Fibroblast of pulmonary artery (primary cell): ENCODE measurements at regions not wholly inside any gene's neighbourhood (a gene's known extent, or its start where the extent isn't known, plus 50 kb on each side); places are given as distances from the start of the nearest gene placed in this dataset.

ENCODE experiments used
- DNase-seq: peaks from one replicate; pipeline ENCODE4 v3.0.0-alpha.2; 2010; ENCODE audit warnings: low read depth
- H3K4me3 ChIP-seq: replicated peaks from 2 replicates; pipeline ENCODE4 v1.5.1; 2011; ENCODE audit warnings: low read depth, mild to moderate bottlenecking, control low read depth, low read length, moderate library complexity
- TF ChIP-seq, protein P1 (sequence below): IDR thresholded peaks from 2 replicates; pipeline ENCODE4 v1.5.1; 2011; ENCODE audit warnings: mild to moderate bottlenecking, control low read depth, low read length, inconsistent platforms; ENCODE audit errors: missing control alignments

DNA sequence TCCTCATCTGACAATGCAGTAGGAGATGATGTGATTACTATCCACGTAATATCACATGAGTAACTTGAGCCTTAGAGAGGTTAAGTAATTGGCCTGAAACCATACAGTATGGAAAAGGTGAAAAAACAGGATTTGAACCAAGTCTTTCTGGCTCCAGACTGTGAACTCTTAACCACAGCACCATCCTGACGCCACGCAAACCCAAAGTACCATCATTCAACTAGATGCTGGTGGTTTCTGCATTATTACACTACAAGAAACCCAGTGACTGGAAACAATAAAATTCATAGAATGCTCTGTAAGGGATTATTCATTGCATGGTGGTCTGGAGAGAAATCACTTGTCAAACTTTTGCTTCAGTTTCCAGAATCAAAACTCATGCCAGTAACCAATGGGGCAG, 90.7 kb downstream of the MAB21L3 start:
- TF ChIP-seq, protein P1, sequence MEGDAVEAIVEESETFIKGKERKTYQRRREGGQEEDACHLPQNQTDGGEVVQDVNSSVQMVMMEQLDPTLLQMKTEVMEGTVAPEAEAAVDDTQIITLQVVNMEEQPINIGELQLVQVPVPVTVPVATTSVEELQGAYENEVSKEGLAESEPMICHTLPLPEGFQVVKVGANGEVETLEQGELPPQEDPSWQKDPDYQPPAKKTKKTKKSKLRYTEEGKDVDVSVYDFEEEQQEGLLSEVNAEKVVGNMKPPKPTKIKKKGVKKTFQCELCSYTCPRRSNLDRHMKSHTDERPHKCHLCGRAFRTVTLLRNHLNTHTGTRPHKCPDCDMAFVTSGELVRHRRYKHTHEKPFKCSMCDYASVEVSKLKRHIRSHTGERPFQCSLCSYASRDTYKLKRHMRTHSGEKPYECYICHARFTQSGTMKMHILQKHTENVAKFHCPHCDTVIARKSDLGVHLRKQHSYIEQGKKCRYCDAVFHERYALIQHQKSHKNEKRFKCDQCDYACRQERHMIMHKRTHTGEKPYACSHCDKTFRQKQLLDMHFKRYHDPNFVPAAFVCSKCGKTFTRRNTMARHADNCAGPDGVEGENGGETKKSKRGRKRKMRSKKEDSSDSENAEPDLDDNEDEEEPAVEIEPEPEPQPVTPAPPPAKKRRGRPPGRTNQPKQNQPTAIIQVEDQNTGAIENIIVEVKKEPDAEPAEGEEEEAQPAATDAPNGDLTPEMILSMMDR, result no peak
- no peak for DNase-seq
- H3K4me3 ChIP-seq, result no peak overlapping the region

DNA sequence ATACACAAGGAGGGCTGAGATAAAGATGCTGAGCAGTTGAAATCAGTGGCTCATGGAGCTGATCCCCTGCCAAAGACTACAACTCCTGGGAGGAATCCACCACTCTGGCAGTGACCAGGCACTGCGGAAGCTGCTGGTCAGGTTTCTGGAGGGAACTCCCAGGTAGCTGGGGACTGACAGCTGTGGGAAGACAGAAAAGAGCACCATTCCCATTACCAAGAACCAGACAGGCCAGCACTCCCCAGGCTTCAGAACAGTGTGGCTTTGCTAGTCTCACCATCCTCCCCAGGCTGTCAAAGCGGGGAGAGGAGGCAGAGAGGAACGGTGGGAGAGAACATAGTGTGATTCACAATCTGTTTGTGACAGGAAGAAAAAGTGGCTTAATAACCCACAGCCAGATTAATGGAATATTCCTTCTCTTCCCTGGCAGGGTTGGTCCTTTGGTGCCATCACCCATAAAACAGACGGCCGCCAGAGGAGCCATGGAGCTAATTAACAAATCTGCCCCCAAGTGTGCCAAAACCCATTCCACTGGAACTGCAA, 92.1 kb downstream of the MAB21L3 start:
- DNase-seq, result no peak
- H3K4me3 ChIP-seq, result no peak overlapping the region
- TF ChIP-seq, protein P1, result no peak

DNA sequence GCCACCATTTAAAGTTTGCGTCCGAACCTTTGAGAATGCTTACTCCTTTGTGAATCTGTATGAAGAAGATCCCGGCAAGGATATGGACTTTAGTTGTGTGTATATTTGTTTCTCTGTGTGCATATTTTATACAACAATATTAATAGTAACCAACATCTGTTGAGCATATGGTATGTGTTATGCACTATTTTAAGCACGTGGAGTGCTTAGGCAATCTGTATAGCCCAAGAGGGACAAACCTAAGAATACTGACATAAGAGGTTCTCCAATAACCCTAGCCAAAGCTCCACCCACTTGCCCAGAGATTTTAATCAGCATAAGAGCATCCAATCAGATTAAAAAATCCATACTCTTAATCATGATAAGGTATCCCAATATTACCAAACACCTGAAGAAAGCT, 92.7 kb downstream of the MAB21L3 start:
- DNase-seq, result no peak
- TF ChIP-seq, protein P1, result no peak
- no peak overlapping the region for H3K4me3 ChIP-seq

DNA sequence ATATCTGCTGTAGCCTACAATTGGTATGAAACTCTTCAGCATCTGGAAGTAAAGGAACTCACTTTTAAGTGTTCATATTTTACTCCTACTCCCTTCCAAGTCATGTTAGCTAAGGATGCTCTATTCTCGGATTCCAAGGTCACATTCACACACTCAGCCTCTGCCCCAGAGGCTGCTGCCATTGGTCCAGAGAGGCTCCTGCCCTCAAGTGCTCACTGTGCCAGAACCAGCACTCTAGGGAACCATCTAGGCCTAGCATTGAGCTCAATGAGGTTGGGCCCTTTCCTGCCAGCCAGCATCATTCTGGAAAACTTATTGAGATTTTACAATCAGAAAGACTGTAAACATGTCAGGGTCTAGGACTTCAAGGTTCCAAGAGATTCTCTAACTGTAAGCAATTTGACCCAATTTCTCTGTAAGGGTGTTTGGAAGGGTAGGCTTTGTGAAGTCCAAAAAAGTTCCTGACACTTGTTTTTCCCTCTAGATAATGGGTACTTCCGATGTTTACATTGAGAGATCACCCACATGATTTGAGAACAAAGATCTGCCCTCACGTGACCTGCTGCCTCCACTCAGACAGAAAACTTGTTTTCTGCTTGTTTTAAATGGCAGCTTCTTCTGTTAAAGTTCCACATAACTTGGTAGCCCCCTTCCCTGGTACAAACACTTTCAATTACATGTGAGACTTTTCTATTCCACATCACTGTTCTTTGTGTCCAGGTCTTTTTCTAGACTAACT, 94.9 kb downstream of the MAB21L3 start:
- DNase-seq, result no peak
- TF ChIP-seq, protein P1, result no peak

DNA sequence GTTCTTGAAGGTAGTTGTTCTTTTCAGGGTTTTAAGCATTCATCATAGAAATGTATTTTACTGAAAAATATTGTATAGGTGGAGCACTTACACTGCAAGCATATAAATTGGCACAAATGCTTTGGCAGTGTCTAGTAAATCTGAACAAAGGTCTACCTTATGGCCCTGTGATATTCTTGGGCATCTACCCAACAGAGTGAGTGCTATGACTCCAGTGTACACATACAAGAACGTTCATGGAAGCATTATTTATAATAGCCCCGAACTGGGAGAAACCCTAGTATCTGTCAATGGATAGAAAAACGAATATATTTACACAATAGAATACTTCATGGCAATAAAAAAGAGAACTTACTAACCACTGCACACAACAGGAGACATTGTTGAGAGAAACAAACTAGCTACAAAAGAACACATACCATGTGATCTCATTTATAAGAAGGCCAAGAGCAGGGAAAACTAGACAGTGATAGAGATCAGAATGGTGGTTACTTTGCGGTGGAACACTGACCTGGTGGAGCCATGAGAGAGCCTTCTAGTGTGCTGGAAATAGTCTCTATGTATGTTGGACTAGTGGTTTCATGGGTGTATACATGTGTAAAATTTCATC, 96.0 kb downstream of the MAB21L3 start:
- TF ChIP-seq, protein P1, result no peak
- DNase-seq, result no peak
- H3K4me3 ChIP-seq, result no peak overlapping the region

More for the DNA sequence above, 94.9 kb downstream of the MAB21L3 start:
- no peak overlapping the region for H3K4me3 ChIP-seq

DNA sequence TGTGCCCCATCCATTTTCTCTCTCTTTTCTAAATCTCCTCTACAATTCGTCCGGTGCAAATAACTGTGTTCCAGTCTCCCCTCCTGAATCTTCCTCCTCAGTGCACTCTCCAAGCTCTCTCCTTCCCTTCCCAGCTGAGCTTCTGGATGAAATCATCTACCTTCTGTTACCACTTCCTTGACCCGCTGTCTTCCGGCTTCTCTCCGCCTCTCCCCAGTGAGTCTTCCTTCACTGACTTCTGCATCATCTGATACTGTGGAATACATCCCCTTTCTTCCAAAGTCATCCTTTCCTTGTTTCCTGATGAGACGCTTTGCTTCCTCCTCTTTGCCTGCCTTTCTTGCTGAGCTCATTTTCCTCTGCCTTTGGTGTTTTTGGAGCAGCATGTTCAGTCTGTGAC, 96.9 kb downstream of the MAB21L3 start:
- no peak for DNase-seq
- H3K4me3 ChIP-seq, result no peak overlapping the region
- TF ChIP-seq, protein P1, result no peak

DNA sequence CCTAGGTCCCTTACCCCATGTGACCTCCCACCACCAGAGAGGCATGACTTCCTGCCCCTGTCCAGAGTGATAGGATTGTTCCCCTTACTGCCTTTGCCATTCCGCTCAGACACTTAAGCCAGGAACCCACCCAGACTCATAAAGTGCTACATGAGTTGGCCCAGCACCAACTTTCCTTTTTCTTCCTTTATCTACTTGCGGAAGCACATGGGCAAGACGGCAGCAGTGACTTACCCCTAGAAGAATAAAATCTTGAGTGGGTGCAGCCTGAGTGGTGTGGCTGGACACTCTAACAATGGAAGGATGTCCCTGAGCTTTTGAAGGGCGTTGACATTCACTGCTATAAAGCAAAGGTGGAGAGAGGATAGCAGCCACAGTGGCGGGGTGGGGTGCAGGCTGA, 100.1 kb downstream of the MAB21L3 start:
- TF ChIP-seq, protein P1, result no peak
- H3K4me3 ChIP-seq, result no peak overlapping the region
- no peak for DNase-seq
